Neural progenitor cell (in vitro differentiated cells): ENCODE measurements at regions not wholly inside any gene's neighbourhood (a gene's known extent, or its start where the extent isn't known, plus 50 kb on each side); places are given as distances from the start of the nearest gene placed in this dataset.
A peak's percentile ranks its signal among the peaks of the same experiment; 100 is the strongest.

ENCODE experiments used
- DNase-seq: peaks from one replicate; pipeline ENCODE4 v3.0.0-alpha.2; 2016; ENCODE audit warnings: low spot score
- H2AFZ ChIP-seq: fragments of 200-600 bp; sonication (generic); replicated peaks from 2 replicates; pipeline ENCODE4 v1.6.1; 2016; ENCODE audit warnings: antibody characterized with exemption
- H3F3A ChIP-seq: fragments of 200-600 bp; sonication (generic); 2 replicates; pipeline ENCODE4 v1.6.1; 2016; ENCODE audit warnings: antibody characterized with exemption, low read depth
- H3K27ac ChIP-seq: fragments of 200-600 bp; sonication (generic); 2 replicates; pipeline ENCODE4 v1.5.1; 2016; ENCODE audit warnings: mild to moderate bottlenecking
- H3K27me3 ChIP-seq: fragments of 200-600 bp; sonication (generic); 2 replicates; pipeline ENCODE4 v1.6.1; 2016; ENCODE audit warnings: mild to moderate bottlenecking, moderate library complexity
- H3K36me3 ChIP-seq: fragments of 200-600 bp; sonication (generic); 2 replicates; pipeline ENCODE4 v1.5.1; 2016
- H3K4me1 ChIP-seq: fragments of 200-600 bp; sonication (generic); 2 replicates; pipeline ENCODE4 v1.6.1; 2016; ENCODE audit warnings: mixed run types
- H3K4me2 ChIP-seq: fragments of 200-600 bp; sonication (generic); 2 replicates; pipeline ENCODE4 v1.6.1; 2016
- H3K4me3 ChIP-seq: fragments of 200-600 bp; sonication (generic); 2 replicates; pipeline ENCODE4 v1.5.1; 2016
- H3K79me2 ChIP-seq: fragments of 200-600 bp; sonication (generic); 2 replicates; pipeline ENCODE4 v1.6.1; 2016; ENCODE audit warnings: low read depth
- H3K9ac ChIP-seq: fragments of 200-600 bp; sonication (generic); 2 replicates; pipeline ENCODE4 v1.6.1; 2016
- H3K9me3 ChIP-seq: fragments of 200-600 bp; sonication (generic); 2 replicates; pipeline ENCODE4 v1.5.1; 2016; ENCODE audit warnings: low read depth
- H4K20me1 ChIP-seq: fragments of 200-600 bp; sonication (generic); 2 replicates; pipeline ENCODE4 v1.6.1; 2016; ENCODE audit warnings: low read depth
- H3K27ac Mint-ChIP-seq: 3 replicates; pipeline ENCODE4 v1.8.0; 2021; ENCODE audit warnings: mixed read lengths
- H3K27me3 Mint-ChIP-seq: 2 replicates; pipeline ENCODE4 v1.8.0; 2022; ENCODE audit warnings: low read depth, mild to moderate bottlenecking, inconsistent platforms, moderate library complexity, mixed read lengths; ENCODE audit not compliant: insufficient read depth
- H3K36me3 Mint-ChIP-seq: 3 replicates; pipeline ENCODE4 v1.8.0; 2021; ENCODE audit warnings: mixed read lengths
- H3K4me1 Mint-ChIP-seq: 3 replicates; pipeline ENCODE4 v1.8.0; 2021; ENCODE audit warnings: mixed read lengths
- H3K4me3 Mint-ChIP-seq: 3 replicates; pipeline ENCODE4 v1.8.0; 2021; ENCODE audit warnings: mild to moderate bottlenecking, moderate library complexity, mixed read lengths
- H3K9me3 Mint-ChIP-seq: 3 replicates; pipeline ENCODE4 v1.8.0; 2020; ENCODE audit warnings: mixed read lengths
- EZH2 ChIP-seq: fragments of 200-600 bp; sonication (generic); IDR thresholded peaks from 2 replicates; pipeline ENCODE4 v1.6.1; 2017; ENCODE audit warnings: antibody characterized with exemption, mild to moderate bottlenecking, moderate library complexity
- EZH2phosphoT487 ChIP-seq: fragments of 200-600 bp; sonication (generic); IDR thresholded peaks from 2 replicates; pipeline ENCODE4 v1.6.1; 2017; ENCODE audit warnings: antibody characterized with exemption
- TF ChIP-seq, protein P1 (sequence below): fragments of 200-600 bp; sonication (generic); IDR thresholded peaks from 2 replicates; pipeline ENCODE4 v1.5.1; 2017; ENCODE audit warnings: antibody characterized with exemption, mild to moderate bottlenecking

DNA sequence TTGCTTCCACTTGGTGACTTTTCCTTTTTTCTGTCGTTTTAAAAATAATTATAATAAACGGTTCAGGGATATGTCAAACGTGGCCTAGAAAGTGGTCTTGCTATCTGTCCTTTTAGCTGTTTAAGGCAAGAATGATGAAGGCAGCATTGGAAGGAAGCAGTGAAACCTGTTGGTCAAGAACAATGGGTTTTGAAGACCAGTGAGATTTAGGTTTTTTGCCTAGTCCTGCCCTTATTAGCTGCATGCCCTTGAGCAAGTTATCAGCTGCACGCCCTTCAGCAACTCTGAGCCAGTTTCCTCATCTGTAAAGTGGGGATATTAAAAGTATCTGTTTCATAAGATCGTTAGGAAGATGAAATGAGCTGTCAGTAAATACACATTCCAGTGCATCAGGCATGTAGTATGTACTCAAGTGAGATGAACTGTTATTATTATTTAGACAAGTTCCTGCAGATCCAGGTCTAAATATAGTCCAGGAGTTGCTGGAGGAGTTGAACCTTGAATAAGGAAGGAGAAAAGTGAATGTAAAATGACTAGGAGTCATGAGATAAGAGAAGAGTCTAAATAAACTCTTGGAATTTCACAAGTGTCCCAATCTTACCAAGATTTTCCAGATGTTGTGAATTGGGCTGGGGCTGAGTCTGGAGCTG is 90.8 kb upstream of the HSD17B12 start:
- no peaks in the 10 kb centered on the region for H4K20me1 ChIP-seq
- no peak overlapping the region for H3K27ac ChIP-seq
- H3K27me3 ChIP-seq: peaks cover 42% of the 10 kb centered on the region
- no peaks in the 10 kb centered on the region for H3K4me1 ChIP-seq
- Mint-ChIP-seq H3K27me3 (peaks cover 6% of the 10 kb centered on the region), H3K9me3 (no peaks in the 10 kb centered on the region), H3K36me3 (no peaks in the 10 kb centered on the region), H3K27ac (no peak overlapping the region), H3K4me3 (no peak overlapping the region), H3K4me1 (no peaks in the 10 kb centered on the region)
- no peaks in the 10 kb centered on the region for H3F3A ChIP-seq
- no peak overlapping the region for H3K9ac ChIP-seq
- no peaks in the 10 kb centered on the region for H3K79me2 ChIP-seq
- H3K4me3 ChIP-seq: no peak overlapping the region
- no peak for DNase-seq
- no peak overlapping the region for H3K4me2 ChIP-seq
- no peak overlapping the region for H2AFZ ChIP-seq
- TF ChIP-seq, protein P1, sequence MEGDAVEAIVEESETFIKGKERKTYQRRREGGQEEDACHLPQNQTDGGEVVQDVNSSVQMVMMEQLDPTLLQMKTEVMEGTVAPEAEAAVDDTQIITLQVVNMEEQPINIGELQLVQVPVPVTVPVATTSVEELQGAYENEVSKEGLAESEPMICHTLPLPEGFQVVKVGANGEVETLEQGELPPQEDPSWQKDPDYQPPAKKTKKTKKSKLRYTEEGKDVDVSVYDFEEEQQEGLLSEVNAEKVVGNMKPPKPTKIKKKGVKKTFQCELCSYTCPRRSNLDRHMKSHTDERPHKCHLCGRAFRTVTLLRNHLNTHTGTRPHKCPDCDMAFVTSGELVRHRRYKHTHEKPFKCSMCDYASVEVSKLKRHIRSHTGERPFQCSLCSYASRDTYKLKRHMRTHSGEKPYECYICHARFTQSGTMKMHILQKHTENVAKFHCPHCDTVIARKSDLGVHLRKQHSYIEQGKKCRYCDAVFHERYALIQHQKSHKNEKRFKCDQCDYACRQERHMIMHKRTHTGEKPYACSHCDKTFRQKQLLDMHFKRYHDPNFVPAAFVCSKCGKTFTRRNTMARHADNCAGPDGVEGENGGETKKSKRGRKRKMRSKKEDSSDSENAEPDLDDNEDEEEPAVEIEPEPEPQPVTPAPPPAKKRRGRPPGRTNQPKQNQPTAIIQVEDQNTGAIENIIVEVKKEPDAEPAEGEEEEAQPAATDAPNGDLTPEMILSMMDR: no peak
- TF ChIP-seq EZH2 (no peak), EZH2phosphoT487 (no peak)
- no peaks in the 10 kb centered on the region for H3K36me3 ChIP-seq
- no peaks in the 10 kb centered on the region for H3K9me3 ChIP-seq

DNA sequence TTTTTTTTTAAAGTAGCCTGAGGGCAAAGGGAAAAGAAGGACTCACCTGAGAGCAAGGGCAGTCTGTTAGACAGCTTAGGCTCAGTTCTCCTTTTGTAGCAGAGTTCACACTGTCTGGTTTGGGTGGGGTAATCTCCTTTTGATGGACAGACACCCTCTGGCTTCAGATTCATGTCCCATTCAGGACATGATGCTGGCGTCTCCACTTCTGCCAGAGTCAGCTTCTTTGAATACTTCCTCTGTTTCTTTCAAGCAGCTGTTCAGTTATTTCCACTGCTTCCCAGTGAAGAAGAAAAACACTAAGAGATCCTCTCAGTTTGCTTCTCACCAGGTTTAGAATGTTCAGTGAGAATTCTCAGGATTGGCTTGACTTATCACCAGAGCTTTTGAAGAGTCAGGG is 79.0 kb upstream of the HSD17B12 start:
- no peak overlapping the region for H3K27ac Mint-ChIP-seq

DNA sequence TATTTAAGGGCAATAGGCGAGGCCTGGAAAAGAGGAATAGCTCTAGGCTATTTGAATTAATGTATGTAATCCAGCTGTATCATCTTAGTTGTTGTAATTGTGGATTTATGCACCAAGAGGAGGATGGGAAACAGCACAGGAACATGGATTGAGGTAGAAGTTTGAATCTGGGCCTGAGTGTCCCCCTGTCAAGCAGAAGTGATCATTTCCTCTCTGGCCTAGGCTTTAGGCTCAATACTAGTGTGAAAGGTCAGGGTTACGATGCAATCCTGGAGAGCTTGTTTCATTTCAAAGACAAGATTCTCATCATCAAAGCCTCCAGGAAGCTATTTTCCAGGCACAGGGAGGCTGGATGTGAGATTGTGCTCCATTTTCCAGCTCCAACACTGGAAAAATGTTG is 77.9 kb upstream of the HSD17B12 start:
- H3K4me3 ChIP-seq: no peak overlapping the region
- H3K4me3 Mint-ChIP-seq: no peak overlapping the region
- no peaks in the 10 kb centered on the region for H3K36me3 ChIP-seq
- H3K4me1 ChIP-seq: peaks cover 6% of the 10 kb centered on the region
- TF ChIP-seq, protein P1: no peak
- TF ChIP-seq EZH2phosphoT487 (no peak), EZH2 (no peak)
- H3K4me2 ChIP-seq: no peak overlapping the region
- H3K27ac Mint-ChIP-seq: no peak overlapping the region
- peaks cover 6% of the 10 kb centered on the region for H3K4me1 Mint-ChIP-seq
- DNase-seq: no peak
- no peaks in the 10 kb centered on the region for H4K20me1 ChIP-seq
- H3K79me2 ChIP-seq: no peaks in the 10 kb centered on the region
- no peaks in the 10 kb centered on the region for H3K9me3 ChIP-seq
- no peak overlapping the region for H3K9ac ChIP-seq
- H2AFZ ChIP-seq: peak overlapping the region; percentile 27
- no peaks in the 10 kb centered on the region for H3K27me3 Mint-ChIP-seq
- no peak overlapping the region for H3K27ac ChIP-seq
- peaks cover 8% of the 10 kb centered on the region for H3K27me3 ChIP-seq
- H3K36me3 Mint-ChIP-seq: no peaks in the 10 kb centered on the region
- no peaks in the 10 kb centered on the region for H3F3A ChIP-seq
- no peaks in the 10 kb centered on the region for H3K9me3 Mint-ChIP-seq

More for the DNA sequence above, 79.0 kb upstream of the HSD17B12 start:
- no peak overlapping the region for H3K4me2 ChIP-seq
- peaks cover 6% of the 10 kb centered on the region for H3K4me1 Mint-ChIP-seq
- H3K4me3 Mint-ChIP-seq: no peak overlapping the region
- no peaks in the 10 kb centered on the region for H4K20me1 ChIP-seq
- no peaks in the 10 kb centered on the region for H3K36me3 Mint-ChIP-seq
- H3K79me2 ChIP-seq: no peaks in the 10 kb centered on the region
- H3K4me3 ChIP-seq: no peak overlapping the region
- TF ChIP-seq, protein P1: no peak
- TF ChIP-seq EZH2: no peak
- TF ChIP-seq EZH2phosphoT487: no peak
- no peaks in the 10 kb centered on the region for H3K9me3 Mint-ChIP-seq
- H3K9me3 ChIP-seq: no peaks in the 10 kb centered on the region
- no peak overlapping the region for H3K27ac ChIP-seq
- no peaks in the 10 kb centered on the region for H3K36me3 ChIP-seq
- H3K27me3 Mint-ChIP-seq: no peaks in the 10 kb centered on the region
- H3F3A ChIP-seq: no peaks in the 10 kb centered on the region
- peaks cover 11% of the 10 kb centered on the region for H3K27me3 ChIP-seq
- H3K9ac ChIP-seq: no peak overlapping the region
- peaks cover 6% of the 10 kb centered on the region for H3K4me1 ChIP-seq
- H2AFZ ChIP-seq: no peak overlapping the region
- DNase-seq: no peak
